ENCODE measurements at regions not wholly inside any gene's neighbourhood (a gene's known extent, or its start where the extent isn't known, plus 50 kb on each side); places are given as distances from the start of the nearest gene placed in this dataset.
A peak's percentile ranks its signal among the peaks of the same experiment; 100 is the strongest.
"Not testable (repeated sequence)": the region's sequence is repeated elsewhere in the genome, so short reads cannot be mapped to it uniquely, and the experiment has no call there.

GRCh38 chr12:58424735-58425392, 483.5 kb downstream of the ATP23 start:
- H3K4me3 ChIP-seq = no peak overlapping the region
- 11 to 55% methylated on average over 1 of the region's 1 CpG for WGBS, 2 donors (ENCODE audit: low coverage in 1 of 2)
- TF ChIP-seq POLR2A (IDR thresholded peaks at IDR 0.05) (no peak), EP300 (IDR thresholded peaks at IDR 0.05) (no peak), POLR2AphosphoS5 (IDR thresholded peaks at IDR 0.05) (no peak), CTCF (IDR thresholded peaks at IDR 0.05) (no peak)
- H3K27ac ChIP-seq = peak overlapping the region in 2 of 4 donors; percentile 11 to 17
- H3K4me1 ChIP-seq = peaks cover 0 to 22% (median 12%) of the 10 kb centered on the region in 3 donors
- H3K9me3 ChIP-seq = peaks cover 0 to 8% (median 0%) of the 10 kb centered on the region in 3 donors
- no peaks in the 10 kb centered on the region for H3K36me3 ChIP-seq
- no peaks in the 10 kb centered on the region for H3K27me3 ChIP-seq
- no peak for ATAC-seq

- Histone ChIP-seq H3K27me3 (no peaks in the 10 kb centered on the region), H3K27ac (peak overlapping the region in 3 of 4 donors; percentile 11 to 59 (median 17)), H3K36me3 (no peaks in the 10 kb centered on the region), H3K4me3 (no peak overlapping the region), H3K9me3 (peaks cover 0 to 8% (median 0%) of the 10 kb centered on the region in 3 donors), H3K4me1 (peaks cover 0 to 22% (median 12%) of the 10 kb centered on the region in 3 donors)
- ATAC-seq = peak; percentile 43
- 8 to 25% methylated on average over 3 of the region's 6 CpGs for WGBS, 2 donors (ENCODE audit: low coverage in 1 of 2)
- no peak for TF ChIP-seq EP300 (IDR thresholded peaks at IDR 0.05)
- TF ChIP-seq CTCF (IDR thresholded peaks at IDR 0.05) = no peak
- TF ChIP-seq POLR2AphosphoS5 (IDR thresholded peaks at IDR 0.05) = peak; percentile 88
Observed at GRCh38 chr12:58425481-58426392, 484.4 kb downstream of the ATP23 start.

- H3K27ac ChIP-seq = peak overlapping the region in 3 of 4 donors; percentile 5 to 17 (median 11)
- H3K27me3 ChIP-seq, H3K4me3 ChIP-seq, H3K36me3 ChIP-seq, H3K9me3 ChIP-seq, ATAC-seq: not testable (repeated sequence)
- 80 to 100% methylated on average over 1 of the region's 3 CpGs for WGBS, 2 donors (ENCODE audit: low coverage in 1 of 2)
- H3K4me1 ChIP-seq = peaks cover 0 to 22% (median 12%) of the 10 kb centered on the region in 3 donors
Observed at GRCh38 chr12:58426437-58426836, 485.1 kb downstream of the ATP23 start.

DNA sequence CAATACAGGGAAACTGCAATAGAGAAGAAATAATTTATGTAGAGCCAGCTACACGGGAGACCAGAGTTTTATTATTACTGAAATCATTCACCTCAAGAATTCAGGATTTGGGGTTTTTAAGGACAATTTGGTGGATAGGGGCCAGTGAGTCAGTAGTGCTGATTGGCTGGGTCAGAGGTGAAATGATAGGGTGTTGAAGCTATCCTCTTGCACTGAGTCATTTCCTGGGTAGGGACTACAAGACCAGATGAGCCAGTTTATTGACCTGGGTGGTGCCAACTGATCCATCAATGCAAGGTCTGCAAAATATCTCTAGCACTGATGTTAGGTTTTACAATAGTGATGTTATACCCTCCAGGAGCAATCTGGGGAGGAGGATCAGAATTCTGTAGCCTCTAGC, 486.3 kb downstream of the LRIG3 start:
- TF ChIP-seq CTCF (IDR thresholded peaks at IDR 0.05) (no peak), EP300 (IDR thresholded peaks at IDR 0.05) (no peak)
- H3K4me3 ChIP-seq = no peak overlapping the region
- WGBS, 2 donors (ENCODE audit: low coverage in 1 of 2) = 83 to 100% methylated on average over 1 of the region's 1 CpG

GRCh38 chr12:58434726-58435125, 485.6 kb downstream of the LRIG3 start:
- TF ChIP-seq POLR2A (IDR thresholded peaks at IDR 0.05) (no peak), CTCF (IDR thresholded peaks at IDR 0.05) (no peak), EP300 (IDR thresholded peaks at IDR 0.05) (no peak), POLR2AphosphoS5 (IDR thresholded peaks at IDR 0.05) (no peak)
- Histone ChIP-seq H3K4me3 (no peak overlapping the region), H3K36me3 (no peaks in the 10 kb centered on the region), H3K4me1 (no peaks in the 10 kb centered on the region), H3K9me3 (no peaks in the 10 kb centered on the region), H3K27ac (no peak overlapping the region), H3K27me3 (no peaks in the 10 kb centered on the region)
- no peak for ATAC-seq

More for the DNA sequence above, 486.3 kb downstream of the LRIG3 start:
- no peaks in the 10 kb centered on the region for H3K4me1 ChIP-seq
- no peak for ATAC-seq
- H3K9me3 ChIP-seq = no peaks in the 10 kb centered on the region
- H3K27ac ChIP-seq = no peak overlapping the region
- H3K36me3 ChIP-seq = no peaks in the 10 kb centered on the region
- no peaks in the 10 kb centered on the region for H3K27me3 ChIP-seq

Measured in gastroesophageal sphincter (tissue), 4 donors.